ENCODE measurements at regions not wholly inside any gene's neighbourhood (a gene's known extent, or its start where the extent isn't known, plus 50 kb on each side); places are given as distances from the start of the nearest gene placed in this dataset.

- Histone ChIP-seq H3K27me3 (ENCODE audit: control insufficient read depth in 1 of 2, insufficient read depth in 2 of 2, low read length in 2 of 2) (peaks cover 0 to 17% of the 10 kb centered on the region in 2 experiments; a peak in 3 of 5 replicates), H3K9ac (ENCODE audit: insufficient read depth, low read depth, low read length) (no peak overlapping the region), H3K9me3 (ENCODE audit: low read length) (no peaks in the 10 kb centered on the region), H2AFZ (ENCODE audit: low read length) (no peak overlapping the region), H3K4me1 (ENCODE audit: insufficient read depth, low read length) (no peaks in the 10 kb centered on the region), H3K4me2 (ENCODE audit: low read depth, low read length) (no peak overlapping the region), H4K20me1 (ENCODE audit: insufficient read depth, low read length) (no peaks in the 10 kb centered on the region), H3K4me3 (replicated peaks in 1 of 3; ENCODE audit: insufficient read depth in 1 of 3, low read depth in 2 of 3, low read length in 3 of 3) (no peak overlapping the region), H3K79me2 (ENCODE audit: insufficient read depth, low read length) (no peaks in the 10 kb centered on the region), H3K36me3 (replicated peaks in 1 of 2; ENCODE audit: control insufficient read depth in 1 of 2, insufficient read depth in 2 of 2, low read length in 2 of 2) (no peaks in the 10 kb centered on the region), H3K27ac (ENCODE audit: extremely low read length, insufficient read depth, low read length) (no peak overlapping the region)
- DNase-seq (ENCODE audit: low spot score) (no peak), FAIRE-seq (no peak), ATAC-seq (no peak)
- 62% methylated on average over 3 of the region's 8 CpGs for WGBS (ENCODE audit: low lambda C conversion rate)
- intact Hi-C loops (cut with micrococcal nuclease; ENCODE audit: unreplicated experiment) = no loop called here
- ChIA-PET CTCF (ENCODE audit: low intra/inter-chr PET ratio, low total read pairs) (no interaction called here), POLR2A (no interaction called here)
- no TSS peak for BruUV-seq (replicated peaks)
- in situ Hi-C loops (cut with HindIII; ENCODE audit: extremely low pct_ligation_motif_present, low pct_unique_long_range_greater_than_20kb) = no loop called here
- no peak for TF ChIP-seq ARNTL (CRISPR knock-in tag; IDR thresholded peaks at IDR 0.05)
- no peak for TF ChIP-seq ZFP62 (CRISPR knock-in tag; IDR thresholded peaks at IDR 0.05)
- no peak for TF ChIP-seq GABPA (IDR thresholded peaks at IDR 0.05; ENCODE audit: low read depth, low read length)
- no peak for TF ChIP-seq GABPA (CRISPR knock-in tag; IDR thresholded peaks at IDR 0.05; ENCODE audit: low read depth)
- no peak for TF ChIP-seq SNRNP70 (IDR thresholded peaks at IDR 0.05; ENCODE audit: low read depth, low read length)
- TF ChIP-seq FOXJ3 (CRISPR knock-in tag; IDR thresholded peaks at IDR 0.05; ENCODE audit: borderline replicate concordance) = no peak
- TF ChIP-seq MAZ (IDR thresholded peaks at IDR 0.05; ENCODE audit: borderline replicate concordance, low read depth, low read length) = no peak
- no peak for TF ChIP-seq MAZ (CRISPR knock-in tag; IDR thresholded peaks at IDR 0.05; ENCODE audit: low read depth)
- TF ChIP-seq ZNF644 (CRISPR knock-in tag; IDR thresholded peaks at IDR 0.05; ENCODE audit: low read depth) = no peak
- no peak for TF ChIP-seq ZHX2 (IDR thresholded peaks at IDR 0.05; ENCODE audit: low read depth)
- no peak for TF ChIP-seq ZHX2 (CRISPR knock-in tag; IDR thresholded peaks at IDR 0.05; ENCODE audit: borderline replicate concordance)
- no peak for TF ChIP-seq ZNF121 (CRISPR knock-in tag; IDR thresholded peaks at IDR 0.05)
Observed at GRCh38 chr10:128996092-128996491, 470.9 kb upstream of the MGMT start.

All from HepG2 (cell line).